SK-N-MC (cell line): ENCODE measurements at regions not wholly inside any gene's neighbourhood (a gene's known extent, or its start where the extent isn't known, plus 50 kb on each side); places are given as distances from the start of the nearest gene placed in this dataset.
A peak's percentile ranks its signal among the peaks of the same experiment; 100 is the strongest.

Source experiments
- DNase-seq: peaks from one replicate; pipeline ENCODE4 v3.0.0-alpha.2; 2011; ENCODE audit warnings: low read depth, low spot score
- H3K27ac ChIP-seq: fragments of 200-600 bp; sonication (generic); 2 replicates; pipeline ENCODE4 v1.5.1; 2016; ENCODE audit warnings: mixed run types
- H3K36me3 ChIP-seq: fragments of 200-600 bp; sonication (generic); 2 replicates; pipeline ENCODE4 v1.6.1; 2017; ENCODE audit warnings: antibody characterized with exemption, low read length, mixed read lengths; ENCODE audit not compliant: insufficient read depth
- H3K4me3 ChIP-seq: fragments of 200-600 bp; sonication (generic); 2 replicates; pipeline ENCODE4 v1.5.1; 2016
- H3K9ac ChIP-seq: fragments of 200-600 bp; sonication (generic); 2 replicates; pipeline ENCODE4 v1.8.0; 2017; ENCODE audit warnings: mixed run types, mixed read lengths; ENCODE audit not compliant: insufficient read length
- H3K9me3 ChIP-seq: fragments of 200-600 bp; sonication (generic); 2 replicates; pipeline ENCODE4 v1.6.1; 2017; ENCODE audit warnings: low read depth, mild to moderate bottlenecking, antibody characterized with exemption, low read length, moderate library complexity, mixed read lengths
- EZH2 ChIP-seq: fragments of 200-600 bp; sonication (generic); IDR thresholded peaks from one replicate; pipeline ENCODE4 v1.6.1; 2017; ENCODE audit warnings: antibody characterized with exemption
- FOXP2 ChIP-seq: optimal IDR thresholded peaks from 2 replicates; pipeline ENCODE3; 2011; ENCODE audit warnings: mild to moderate bottlenecking, moderate library complexity; ENCODE audit not compliant: insufficient read depth; ENCODE audit errors: extremely low read length, control extremely low read depth
- POLR2AphosphoS5 ChIP-seq: IDR thresholded peaks from 2 replicates; pipeline ENCODE4 v1.6.1; 2012; ENCODE audit warnings: mild to moderate bottlenecking, low read depth, low read length, borderline replicate concordance

- H3K36me3 ChIP-seq: no peaks in the 10 kb centered on the region
- peak overlapping the region; percentile 68 for H3K4me3 ChIP-seq
- H3K9ac ChIP-seq: peak overlapping the region; percentile 48
- no peak for TF ChIP-seq EZH2
- TF ChIP-seq FOXP2: no peak
- no peak for TF ChIP-seq POLR2AphosphoS5
- no peak overlapping the region for H3K27ac ChIP-seq
- H3K9me3 ChIP-seq: no peaks in the 10 kb centered on the region
- DNase-seq: no peak
These were observed 262.3 kb downstream of the TBC1D4 start for GRCh38 chr13:75219479-75220237.

- Histone ChIP-seq H3K27ac (no peak overlapping the region), H3K36me3 (no peaks in the 10 kb centered on the region), H3K4me3 (no peak overlapping the region), H3K9ac (no peak overlapping the region), H3K9me3 (no peaks in the 10 kb centered on the region)
- TF ChIP-seq POLR2AphosphoS5: no peak
- TF ChIP-seq FOXP2: no peak
- TF ChIP-seq EZH2: no peak
- no peak for DNase-seq
These were observed 264.0 kb downstream of the TBC1D4 start for GRCh38 chr13:75217949-75218348.

GRCh38 chr13:75216038-75216437, 265.9 kb downstream of the TBC1D4 start:
- Histone ChIP-seq H3K4me3 (no peak overlapping the region), H3K9me3 (no peaks in the 10 kb centered on the region), H3K27ac (no peak overlapping the region), H3K36me3 (no peaks in the 10 kb centered on the region), H3K9ac (no peak overlapping the region)
- no peak for DNase-seq
- TF ChIP-seq EZH2 (no peak), POLR2AphosphoS5 (no peak), FOXP2 (no peak)

GRCh38 chr13:75214846-75215245, 267.1 kb downstream of the TBC1D4 start:
- no peak overlapping the region for H3K27ac ChIP-seq
- no peaks in the 10 kb centered on the region for H3K9me3 ChIP-seq
- no peaks in the 10 kb centered on the region for H3K36me3 ChIP-seq
- no peak for DNase-seq
- no peak overlapping the region for H3K9ac ChIP-seq
- H3K4me3 ChIP-seq: no peak overlapping the region
- no peak for TF ChIP-seq EZH2
- TF ChIP-seq POLR2AphosphoS5: no peak
- no peak for TF ChIP-seq FOXP2

- no peak overlapping the region for H3K9ac ChIP-seq
- no peaks in the 10 kb centered on the region for H3K9me3 ChIP-seq
- no peaks in the 10 kb centered on the region for H3K36me3 ChIP-seq
- no peak overlapping the region for H3K4me3 ChIP-seq
- H3K27ac ChIP-seq: no peak overlapping the region
- no peak for DNase-seq
- TF ChIP-seq EZH2 (no peak), POLR2AphosphoS5 (no peak), FOXP2 (no peak)
These were observed 279.0 kb downstream of the TBC1D4 start for GRCh38 chr13:75202981-75203380.

- H3K36me3 ChIP-seq: no peaks in the 10 kb centered on the region
- H3K4me3 ChIP-seq: no peak overlapping the region
- no peak overlapping the region for H3K9ac ChIP-seq
- no peak overlapping the region for H3K27ac ChIP-seq
- no peak for TF ChIP-seq POLR2AphosphoS5
- no peak for TF ChIP-seq EZH2
- TF ChIP-seq FOXP2: no peak
- no peaks in the 10 kb centered on the region for H3K9me3 ChIP-seq
- no peak for DNase-seq
These were observed 284.2 kb downstream of the TBC1D4 start for GRCh38 chr13:75197803-75198202.

GRCh38 chr13:75196147-75196837, 285.7 kb downstream of the TBC1D4 start:
- H3K9me3 ChIP-seq: no peaks in the 10 kb centered on the region
- no peaks in the 10 kb centered on the region for H3K36me3 ChIP-seq
- H3K4me3 ChIP-seq: no peak overlapping the region
- no peak for DNase-seq
- no peak overlapping the region for H3K27ac ChIP-seq
- TF ChIP-seq POLR2AphosphoS5: no peak
- no peak for TF ChIP-seq FOXP2
- TF ChIP-seq EZH2: no peak
- H3K9ac ChIP-seq: no peak overlapping the region

- no peak for DNase-seq
- Histone ChIP-seq H3K9me3 (no peaks in the 10 kb centered on the region), H3K9ac (no peak overlapping the region), H3K36me3 (no peaks in the 10 kb centered on the region), H3K27ac (no peak overlapping the region), H3K4me3 (no peak overlapping the region)
- no peak for TF ChIP-seq FOXP2
These were observed 286.3 kb downstream of the TBC1D4 start for GRCh38 chr13:75195495-75196146.
